NCI-H187 treated with DMSO at 0.1 percent for 48 hours (cell line): ENCODE measurements at regions not wholly inside any gene's neighbourhood (a gene's known extent, or its start where the extent isn't known, plus 50 kb on each side); places are given as distances from the start of the nearest gene placed in this dataset.

Experiments
- DNase-seq: peaks from one replicate; lab custom pipeline; 2025; lab: John Stamatoyannopoulos, UW

GRCh38 chr12:93134175-93134890, 205.2 kb upstream of the EEA1 start:
- no peak for DNase-seq

- no peak for DNase-seq
Observed at GRCh38 chr12:93134893-93135285, 205.8 kb upstream of the EEA1 start.

GRCh38 chr12:93135286-93136239, 206.5 kb upstream of the EEA1 start:
- peak; percentile 95 for DNase-seq

DNA sequence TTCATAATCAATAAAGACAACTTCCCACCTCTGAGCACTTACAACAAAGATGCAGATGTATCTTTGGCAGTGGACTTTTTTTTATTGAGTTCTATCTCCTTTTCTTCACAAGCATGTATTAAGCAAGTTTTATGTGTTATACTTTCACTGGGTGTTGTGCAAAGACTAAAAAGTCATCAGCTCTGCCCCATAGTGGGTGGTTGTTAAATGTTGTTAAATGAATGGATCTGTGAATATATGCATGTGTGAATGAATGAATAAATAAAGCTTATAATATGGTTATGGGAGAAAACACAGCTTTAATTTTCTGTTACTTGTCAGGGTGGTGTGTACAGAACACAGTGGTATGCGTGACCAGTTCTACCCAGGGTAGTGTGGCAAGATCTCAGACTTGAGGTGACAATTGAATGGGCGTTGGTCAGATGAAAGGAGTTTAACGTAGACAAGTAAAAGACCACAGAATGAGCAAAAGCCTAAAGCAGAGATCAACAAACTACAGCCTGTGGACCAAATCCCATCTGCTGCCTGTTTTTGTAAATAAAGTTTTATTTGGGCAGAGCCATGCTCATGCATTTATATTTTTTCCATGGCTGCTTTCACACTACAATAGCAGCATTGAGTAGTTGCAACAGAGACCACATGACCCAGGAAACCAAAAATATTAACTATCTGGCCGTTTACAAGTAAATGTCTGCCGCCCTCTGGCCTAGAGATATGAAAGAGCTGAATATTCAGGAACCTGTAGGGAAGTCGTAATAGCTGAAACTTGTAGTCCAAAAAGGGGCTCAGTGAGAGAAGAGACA, 207.4 kb upstream of the EEA1 start:
- no peak for DNase-seq

GRCh38 chr12:93137656-93138612, 208.8 kb upstream of the EEA1 start:
- DNase-seq = no peak

GRCh38 chr12:93139028-93139665, 210.1 kb upstream of the EEA1 start:
- DNase-seq = no peak

DNA sequence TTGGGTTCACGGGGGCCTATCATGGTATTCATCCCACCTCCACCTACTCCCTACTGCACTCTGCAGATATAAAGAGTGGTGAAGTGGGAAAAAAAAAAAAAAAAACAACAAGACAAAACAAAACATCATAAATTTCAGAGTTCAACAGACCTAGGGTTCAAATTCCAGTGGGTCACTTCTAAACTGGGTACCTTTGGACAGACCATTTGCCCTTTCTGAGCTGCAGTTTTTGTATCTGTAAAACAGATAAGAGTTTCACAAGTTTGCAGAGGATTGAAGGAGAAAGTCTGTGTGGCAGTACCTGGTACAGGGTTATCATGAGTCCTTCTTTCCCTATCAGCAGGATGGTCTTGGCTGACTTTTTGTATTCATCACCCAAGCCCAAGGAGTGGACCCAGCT, 211.2 kb upstream of the EEA1 start:
- no peak for DNase-seq

- no peak for DNase-seq
Observed at GRCh38 chr12:93140801-93141200, 211.7 kb upstream of the EEA1 start.

GRCh38 chr12:93142881-93143280, 213.8 kb upstream of the EEA1 start:
- no peak for DNase-seq

DNA sequence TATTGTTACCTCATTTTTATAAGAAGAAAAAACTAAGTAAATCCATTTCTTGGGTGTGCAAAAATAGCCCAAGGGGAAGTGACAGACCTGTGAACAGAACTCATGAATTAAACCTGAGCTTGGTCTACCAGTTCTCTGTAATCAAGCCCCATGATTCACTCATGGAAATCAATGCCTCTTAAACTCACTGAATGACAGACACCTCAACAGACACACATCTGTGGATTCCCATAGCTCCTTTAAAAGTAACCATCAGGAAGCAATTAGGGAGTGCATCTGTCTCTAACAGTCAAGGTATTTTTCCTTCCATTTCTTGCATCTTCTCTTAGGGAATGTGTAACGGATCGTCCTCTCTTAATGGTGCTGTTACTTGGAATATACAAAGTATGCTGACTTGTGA, 215.0 kb upstream of the EEA1 start:
- DNase-seq = no peak

DNA sequence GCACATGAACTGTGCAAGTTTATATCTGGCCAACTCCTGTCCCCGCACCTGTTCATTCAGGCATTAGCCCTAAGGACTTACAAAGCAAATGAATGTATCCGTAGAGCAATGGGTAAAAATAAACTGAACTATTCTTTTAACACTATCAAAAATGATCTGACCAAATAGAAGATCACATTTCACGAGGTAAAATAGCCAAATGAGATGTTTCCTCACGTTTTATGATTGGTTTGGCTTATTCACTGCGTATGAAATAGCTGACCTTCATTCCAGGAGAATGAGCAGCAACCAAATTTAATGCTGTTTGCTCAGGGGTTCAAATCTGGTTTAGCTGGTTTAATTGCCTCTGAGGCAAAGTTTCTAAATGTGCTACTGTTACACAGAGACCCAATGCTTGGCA, 216.0 kb upstream of the EEA1 start:
- DNase-seq = no peak

DNA sequence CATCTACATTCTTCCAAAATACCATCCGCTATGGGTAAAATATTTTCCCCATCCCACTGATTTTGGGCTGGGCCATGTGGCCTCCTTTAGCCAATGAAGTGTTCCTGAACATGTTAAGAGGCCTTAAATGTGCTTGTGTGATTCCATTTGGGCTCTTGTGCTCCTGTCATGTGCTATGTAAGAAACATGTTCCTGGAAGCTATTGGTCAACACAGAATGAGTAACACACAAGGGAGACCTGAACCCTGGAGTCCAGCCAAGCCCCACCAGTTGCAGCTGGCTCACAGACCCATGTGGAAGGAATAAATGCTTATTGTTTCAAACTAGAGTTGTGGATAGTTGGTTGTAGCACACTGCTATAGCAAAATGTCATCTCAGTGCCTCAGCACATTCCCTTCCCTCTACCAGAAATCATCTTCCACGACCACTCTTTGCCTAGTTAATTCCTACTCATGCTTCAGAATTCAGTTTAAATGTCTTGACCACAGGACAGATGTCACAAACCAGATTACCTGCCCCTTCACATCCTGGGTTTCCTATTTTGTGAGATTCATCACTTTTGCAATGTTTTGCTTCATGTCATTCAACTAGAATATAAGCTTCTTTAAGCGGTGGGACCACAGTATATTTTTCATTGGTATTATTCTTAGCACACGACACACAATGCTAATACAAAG, 217.3 kb upstream of the EEA1 start:
- no peak for DNase-seq

DNA sequence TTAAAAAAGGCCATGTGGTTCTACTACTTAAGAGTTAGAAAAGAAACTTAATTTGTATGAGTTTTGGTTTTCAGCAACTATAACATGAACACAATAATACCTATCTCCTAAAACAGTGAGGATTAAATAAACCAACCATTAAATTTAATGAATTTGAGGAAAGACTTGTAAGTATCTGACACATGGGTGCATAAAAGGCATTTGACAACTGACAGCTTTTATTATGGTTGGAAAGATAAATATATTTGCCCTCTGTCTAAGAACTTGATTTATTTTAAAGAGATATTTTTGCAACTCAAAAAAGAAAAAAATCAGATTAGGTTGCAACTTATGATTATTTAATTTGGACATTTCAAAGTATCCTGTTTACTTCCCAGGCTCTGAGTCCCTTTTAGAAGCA, 217.9 kb upstream of the EEA1 start:
- DNase-seq = no peak

GRCh38 chr12:93148412-93148811, 219.3 kb upstream of the EEA1 start:
- DNase-seq = no peak

- DNase-seq = no peak
Observed at GRCh38 chr12:93149229-93149628, 220.1 kb upstream of the EEA1 start.

- no peak for DNase-seq
Observed at GRCh38 chr12:93151079-93151762, 222.1 kb upstream of the EEA1 start.

- no peak for DNase-seq
Observed at GRCh38 chr12:93152617-93153016, 223.5 kb upstream of the EEA1 start.

GRCh38 chr12:93153321-93153720, 224.2 kb upstream of the EEA1 start:
- no peak for DNase-seq

DNA sequence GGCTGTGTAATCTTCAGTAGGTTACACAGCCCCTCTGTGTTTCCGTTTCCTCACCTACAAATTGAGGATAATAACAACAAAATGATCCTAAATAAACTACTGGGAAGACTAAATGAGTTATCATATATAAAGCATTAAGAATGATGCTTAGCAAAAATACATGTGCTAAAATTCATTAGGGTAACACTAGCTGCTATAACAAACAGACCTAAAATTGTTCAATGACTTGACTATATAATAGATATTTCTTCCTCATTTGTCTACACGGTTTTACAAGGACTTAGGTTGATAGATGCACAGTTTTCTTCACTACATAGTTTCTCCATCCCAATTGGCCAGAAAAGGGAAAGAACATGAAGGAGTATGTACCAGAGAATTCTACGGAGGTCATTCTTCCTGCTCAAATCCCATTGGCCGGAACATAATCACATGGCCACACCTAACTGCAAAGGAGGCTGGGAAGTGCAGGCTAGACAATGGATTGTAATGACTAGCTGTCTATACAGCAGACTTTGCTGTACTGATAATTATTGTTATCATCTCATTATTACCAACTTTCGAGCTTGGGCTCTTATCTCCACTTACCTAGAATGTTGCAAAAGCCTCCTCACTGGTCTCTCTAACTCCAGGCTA, 223.5 kb upstream of the NUDT4 start:
- no peak for DNase-seq
